KMS-11 (cell line): ENCODE measurements at regions not wholly inside any gene's neighbourhood (a gene's known extent, or its start where the extent isn't known, plus 50 kb on each side); places are given as distances from the start of the nearest gene placed in this dataset.

Source experiments
- H2AFZ ChIP-seq: fragments of 200-600 bp; sonication (generic); 2 replicates; pipeline ENCODE4 v1.6.1; 2016; ENCODE audit warnings: antibody characterized with exemption, mixed run types, low read depth
- H3K27ac ChIP-seq: fragments of 200-600 bp; sonication (generic); 2 replicates; pipeline ENCODE4 v1.6.1; 2016; ENCODE audit warnings: mild to moderate bottlenecking, mixed run types
- H3K27me3 ChIP-seq: fragments of 200-600 bp; sonication (generic); 2 replicates; pipeline ENCODE4 v1.6.1; 2017; ENCODE audit warnings: mild to moderate bottlenecking, low read depth, mixed run types, moderate library complexity; ENCODE audit not compliant: insufficient read depth
- H3K36me3 ChIP-seq: fragments of 200-600 bp; sonication (generic); 2 replicates; pipeline ENCODE4 v1.6.1; 2017; ENCODE audit warnings: mild to moderate bottlenecking, mixed run types; ENCODE audit not compliant: insufficient read depth
- H3K4me1 ChIP-seq: fragments of 200-600 bp; sonication (generic); 2 replicates; pipeline ENCODE4 v1.6.1; 2016; ENCODE audit warnings: mild to moderate bottlenecking, low read depth, mixed run types; ENCODE audit not compliant: poor library complexity, severe bottlenecking
- H3K4me2 ChIP-seq: fragments of 200-600 bp; sonication (generic); 2 replicates; pipeline ENCODE4 v1.7.0; 2016; ENCODE audit warnings: mild to moderate bottlenecking, mixed run types
- H3K4me3 ChIP-seq: fragments of 200-600 bp; sonication (generic); IDR thresholded peaks from 2 replicates; pipeline ENCODE4 v1.6.1; 2017; ENCODE audit warnings: low read depth, low read length, mixed read lengths; ENCODE audit not compliant: insufficient read depth
- H3K79me2 ChIP-seq: fragments of 200-600 bp; sonication (generic); 2 replicates; pipeline ENCODE4 v1.6.1; 2016; ENCODE audit warnings: low read depth, mixed run types; ENCODE audit not compliant: insufficient read depth
- H3K9ac ChIP-seq: fragments of 200-600 bp; sonication (generic); 2 replicates; pipeline ENCODE4 v1.6.1; 2016; ENCODE audit warnings: mild to moderate bottlenecking, mixed run types
- H4K20me1 ChIP-seq: fragments of 200-600 bp; sonication (generic); 2 replicates; pipeline ENCODE4 v1.6.1; 2016; ENCODE audit warnings: mild to moderate bottlenecking, mixed run types; ENCODE audit not compliant: insufficient read depth
- CTCF ChIP-seq: fragments of 200-600 bp; sonication (generic); conservative IDR thresholded peaks from 2 replicates; pipeline ENCODE4 v1.6.1; 2017; ENCODE audit warnings: low read depth, mild to moderate bottlenecking, antibody characterized with exemption, low read length, moderate library complexity, mixed read lengths

DNA sequence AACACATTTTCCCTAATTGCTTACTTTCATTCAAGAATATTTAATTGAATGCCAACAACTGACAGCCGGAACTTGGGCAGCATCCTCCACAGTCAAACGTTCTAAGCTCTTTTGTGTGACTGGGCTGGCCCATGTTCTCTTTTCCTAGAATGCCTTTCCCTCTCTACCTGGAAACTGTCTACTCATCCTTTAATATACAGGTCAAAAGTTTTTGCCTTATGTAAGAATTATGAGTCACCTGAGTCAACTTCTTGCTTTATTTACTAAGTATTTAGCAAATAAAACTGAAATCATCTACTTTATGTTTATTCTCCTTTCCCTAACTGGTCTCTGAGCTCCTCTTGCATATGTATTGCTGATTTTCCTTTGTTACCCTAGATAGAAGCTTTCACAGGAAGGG is 172.2 kb downstream of the CHRM3 start:
- no peak overlapping the region for H3K27ac ChIP-seq
- H3K9ac ChIP-seq, result no peak overlapping the region
- no peak for TF ChIP-seq CTCF
- no peaks in the 10 kb centered on the region for H3K79me2 ChIP-seq
- H3K4me1 ChIP-seq, result no peaks in the 10 kb centered on the region
- no peaks in the 10 kb centered on the region for H3K36me3 ChIP-seq
- no peak overlapping the region for H3K4me2 ChIP-seq
- H2AFZ ChIP-seq, result no peak overlapping the region
- no peaks in the 10 kb centered on the region for H4K20me1 ChIP-seq
- H3K27me3 ChIP-seq, result no peaks in the 10 kb centered on the region
- no peak overlapping the region for H3K4me3 ChIP-seq

DNA sequence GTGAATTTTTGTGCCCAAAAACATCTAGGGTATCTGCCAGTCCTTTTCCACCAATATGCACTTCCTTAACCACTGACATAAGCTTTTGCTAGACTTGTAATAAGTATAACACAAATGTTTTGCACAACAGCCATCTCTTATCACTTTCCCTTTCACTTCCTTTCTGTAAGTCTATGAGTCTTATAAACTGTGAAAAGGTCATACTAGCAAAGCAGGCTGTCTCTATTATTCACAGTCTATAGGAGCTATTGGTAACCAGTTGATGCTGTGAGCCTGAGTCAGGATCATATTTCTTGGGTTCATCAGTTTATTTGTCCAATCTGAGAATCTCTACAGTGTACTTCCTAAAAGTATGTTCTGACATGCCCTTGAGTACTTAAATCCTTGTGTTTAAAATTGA is 172.6 kb downstream of the CHRM3 start:
- Histone ChIP-seq H3K4me1 (no peaks in the 10 kb centered on the region), H3K36me3 (no peaks in the 10 kb centered on the region), H2AFZ (no peak overlapping the region), H4K20me1 (no peaks in the 10 kb centered on the region), H3K4me2 (no peak overlapping the region), H3K9ac (no peak overlapping the region), H3K79me2 (no peaks in the 10 kb centered on the region), H3K27ac (no peak overlapping the region), H3K4me3 (no peak overlapping the region), H3K27me3 (no peaks in the 10 kb centered on the region)
- no peak for TF ChIP-seq CTCF

- H3K27ac ChIP-seq, result no peak overlapping the region
- no peaks in the 10 kb centered on the region for H4K20me1 ChIP-seq
- H2AFZ ChIP-seq, result no peak overlapping the region
- no peak for TF ChIP-seq CTCF
- H3K4me3 ChIP-seq, result no peak overlapping the region
- H3K36me3 ChIP-seq, result no peaks in the 10 kb centered on the region
- H3K27me3 ChIP-seq, result no peaks in the 10 kb centered on the region
- no peaks in the 10 kb centered on the region for H3K4me1 ChIP-seq
- no peak overlapping the region for H3K9ac ChIP-seq
- H3K79me2 ChIP-seq, result no peaks in the 10 kb centered on the region
- H3K4me2 ChIP-seq, result no peak overlapping the region
These were observed 174.6 kb downstream of the CHRM3 start for GRCh38 chr1:239560921-239561320.

DNA sequence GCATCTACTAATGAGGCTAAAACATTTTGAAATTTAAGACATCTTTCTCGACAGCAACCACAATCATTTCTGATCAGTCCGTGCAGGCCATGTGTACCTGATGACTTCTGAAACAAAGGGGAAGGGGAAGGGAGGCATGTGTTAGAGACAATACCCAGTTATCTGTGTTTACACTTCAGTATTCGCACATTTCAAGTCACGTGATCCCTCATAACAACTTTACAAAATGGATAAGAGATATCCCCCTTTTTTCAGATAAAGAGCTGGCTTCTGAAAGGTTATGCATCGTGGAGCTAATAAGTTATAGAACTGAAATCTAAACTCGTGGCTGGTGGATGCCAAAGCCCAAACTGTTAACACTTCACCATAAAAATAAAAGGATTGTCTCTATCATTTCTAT is 175.7 kb downstream of the CHRM3 start:
- no peak overlapping the region for H3K4me3 ChIP-seq
- no peak overlapping the region for H3K27ac ChIP-seq
- H2AFZ ChIP-seq, result no peak overlapping the region
- no peaks in the 10 kb centered on the region for H3K79me2 ChIP-seq
- H3K27me3 ChIP-seq, result no peaks in the 10 kb centered on the region
- no peak for TF ChIP-seq CTCF
- H3K9ac ChIP-seq, result no peak overlapping the region
- no peak overlapping the region for H3K4me2 ChIP-seq
- H4K20me1 ChIP-seq, result no peaks in the 10 kb centered on the region
- no peaks in the 10 kb centered on the region for H3K4me1 ChIP-seq
- no peaks in the 10 kb centered on the region for H3K36me3 ChIP-seq

DNA sequence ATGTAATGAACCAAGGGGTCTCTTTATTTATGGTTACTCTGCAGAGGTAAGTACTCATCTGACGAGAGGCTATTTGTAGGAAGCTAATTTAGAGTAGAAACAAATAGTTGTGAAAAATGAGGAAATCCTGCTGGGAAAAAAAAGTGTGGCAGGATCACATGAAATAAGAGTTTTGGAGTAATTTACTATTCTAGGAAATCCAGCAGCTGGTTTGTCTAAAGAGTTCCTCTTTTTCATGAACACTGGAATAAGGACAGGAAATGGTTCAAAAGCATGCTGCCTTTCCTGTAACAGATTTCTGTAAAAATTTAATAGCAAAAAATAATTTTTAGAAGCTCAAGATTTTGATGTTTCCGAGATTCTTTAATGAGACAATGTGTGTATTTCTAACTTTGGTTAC is 177.3 kb downstream of the CHRM3 start:
- Histone ChIP-seq H3K4me3 (no peak overlapping the region), H3K79me2 (no peaks in the 10 kb centered on the region), H2AFZ (no peak overlapping the region), H3K9ac (no peak overlapping the region), H3K36me3 (no peaks in the 10 kb centered on the region), H3K27ac (no peak overlapping the region), H3K4me2 (no peak overlapping the region), H3K27me3 (no peaks in the 10 kb centered on the region), H3K4me1 (no peaks in the 10 kb centered on the region), H4K20me1 (no peaks in the 10 kb centered on the region)
- no peak for TF ChIP-seq CTCF
